Liver (tissue), 7 donors: ENCODE measurements at regions not wholly inside any gene's neighbourhood (a gene's known extent, or its start where the extent isn't known, plus 50 kb on each side); places are given as distances from the start of the nearest gene placed in this dataset.
"Not testable (repeated sequence)": the region's sequence is repeated elsewhere in the genome, so short reads cannot be mapped to it uniquely, and the experiment has no call there.

Experiments
- DNase-seq: peaks from one replicate; pipeline ENCODE4 v3.0.0-alpha.2; 2017; ENCODE audit warnings: low spot score
- H3K27ac ChIP-seq, 2 donors: one replicate each; pipeline ENCODE4 v1.7.0; 2013; ENCODE audit warnings: inconsistent platforms in 2 of 2, low read length in 2 of 2, control low read depth in 1 of 2, low read depth in 1 of 2, mild to moderate bottlenecking in 1 of 2
- H3K27me3 ChIP-seq, 4 donors: one replicate each; pipeline versions ENCODE4 v1.6.1 to v1.7.0; 2013; ENCODE audit warnings: low read length in 3 of 4, inconsistent platforms in 1 of 4, mild to moderate bottlenecking in 1 of 4, moderate library complexity in 1 of 4; ENCODE audit not compliant: control insufficient read depth in 4 of 4, insufficient read depth in 4 of 4
- H3K36me3 ChIP-seq, 4 donors: one replicate each; pipeline versions ENCODE4 v1.6.1 to v1.7.0; 2013; ENCODE audit warnings: low read length in 3 of 4, mild to moderate bottlenecking in 3 of 4, low read depth in 1 of 4, moderate library complexity in 1 of 4; ENCODE audit not compliant: control insufficient read depth in 4 of 4, insufficient read depth in 3 of 4
- H3K4me1 ChIP-seq, 4 donors: one replicate each; pipeline versions ENCODE4 v1.6.1 to v1.7.0; 2013; ENCODE audit warnings: low read length in 3 of 4, mild to moderate bottlenecking in 3 of 4, moderate library complexity in 1 of 4; ENCODE audit not compliant: control insufficient read depth in 4 of 4, insufficient read depth in 4 of 4
- H3K4me3 ChIP-seq, 3 donors: one replicate each; pipeline versions ENCODE4 v1.6.1 to v1.7.0; 2013; ENCODE audit warnings: low read length in 3 of 3, control low read depth in 1 of 3, low read depth in 1 of 3, mild to moderate bottlenecking in 1 of 3
- H3K9ac ChIP-seq, 2 donors: one replicate each; pipeline ENCODE4 v1.7.0; 2013; ENCODE audit warnings: low read length in 2 of 2, mild to moderate bottlenecking in 2 of 2, moderate library complexity in 2 of 2, control low read depth in 1 of 2, low read depth in 1 of 2
- H3K9me3 ChIP-seq, 4 donors: one replicate each; pipeline versions ENCODE4 v1.6.1 to v1.7.0; 2013; ENCODE audit warnings: low read length in 3 of 4; ENCODE audit not compliant: control insufficient read depth in 4 of 4
- ATF3 ChIP-seq: IDR thresholded peaks from 2 replicates; pipeline ENCODE4 v1.6.1; 2016; ENCODE audit warnings: antibody characterized with exemption
- EGR1 ChIP-seq, 2 donors: IDR thresholded peaks; 2 replicates each; pipeline ENCODE4 v1.6.1; 2016 to 2018; ENCODE audit warnings: antibody characterized with exemption in 2 of 2, low read depth in 2 of 2
- FOXA1 ChIP-seq: IDR thresholded peaks from 2 replicates; pipeline ENCODE4 v1.6.1; 2016; ENCODE audit warnings: antibody characterized with exemption
- FOXA2 ChIP-seq: IDR thresholded peaks from 2 replicates; pipeline ENCODE4 v1.6.1; 2016; ENCODE audit warnings: antibody characterized with exemption
- HNF4A ChIP-seq, 2 donors: conservative IDR thresholded peaks; 2 replicates each; pipeline ENCODE4 v1.6.1; 2016; ENCODE audit warnings: antibody characterized with exemption in 2 of 2, mild to moderate bottlenecking in 2 of 2
- JUND ChIP-seq, 2 donors: IDR thresholded peaks; 2 replicates each; pipeline ENCODE4 v1.6.1; 2016; ENCODE audit warnings: antibody characterized with exemption in 2 of 2
- MAX ChIP-seq: IDR thresholded peaks from 2 replicates; pipeline ENCODE4 v1.6.1; 2016; ENCODE audit warnings: antibody characterized with exemption
- RXRA ChIP-seq, 2 donors: IDR thresholded peaks; 2 replicates each; pipeline ENCODE4 v1.6.1; 2017 to 2018; ENCODE audit warnings: antibody characterized with exemption in 2 of 2, mild to moderate bottlenecking in 1 of 2
- YY1 ChIP-seq: IDR thresholded peaks from 2 replicates; pipeline ENCODE4 v1.6.1; 2016; ENCODE audit warnings: antibody characterized with exemption, mild to moderate bottlenecking
- ZBTB33 ChIP-seq: IDR thresholded peaks from 2 replicates; pipeline ENCODE4 v1.6.1; 2016; ENCODE audit warnings: antibody characterized with exemption
- WGBS: extraction: QIAGEN DNeasy Blood & Tissue Kit; methylation state at CpG from one replicate; pipeline ENCODE4 v1.1.7; 2013; 5-methylcytosine and 5-hydroxymethylcytosine counted together
- TF ChIP-seq, protein P1 (sequence below): IDR thresholded peaks from 2 replicates; pipeline ENCODE4 v1.6.1; 2016; ENCODE audit warnings: antibody characterized with exemption, mild to moderate bottlenecking
- donor health status: healthy.
- donor health status: healthy.
- donor health status: healthy.
- donor health status: healthy.

GRCh38 chr13:21287331-21287907 is 111.0 kb downstream of the MRPL57 start:
- Histone ChIP-seq H3K4me1 (no peaks in the 10 kb centered on the region), H3K36me3 (no peaks in the 10 kb centered on the region), H3K9ac (no peak overlapping the region), H3K27me3 (no peaks in the 10 kb centered on the region), H3K27ac (no peak overlapping the region), H3K4me3 (no peak overlapping the region), H3K9me3 (no peaks in the 10 kb centered on the region)
- WGBS = 93% methylated on average over 20 of the region's 20 CpGs
- DNase-seq = no peak
- TF ChIP-seq JUND (IDR thresholded peaks at IDR 0.05) = no peak
- TF ChIP-seq ZBTB33 = no peak
- no peak for TF ChIP-seq FOXA1
- no peak for TF ChIP-seq ATF3
- no peak for TF ChIP-seq HNF4A (conservative IDR thresholded peaks at IDR 0.05)
- TF ChIP-seq, protein P1, sequence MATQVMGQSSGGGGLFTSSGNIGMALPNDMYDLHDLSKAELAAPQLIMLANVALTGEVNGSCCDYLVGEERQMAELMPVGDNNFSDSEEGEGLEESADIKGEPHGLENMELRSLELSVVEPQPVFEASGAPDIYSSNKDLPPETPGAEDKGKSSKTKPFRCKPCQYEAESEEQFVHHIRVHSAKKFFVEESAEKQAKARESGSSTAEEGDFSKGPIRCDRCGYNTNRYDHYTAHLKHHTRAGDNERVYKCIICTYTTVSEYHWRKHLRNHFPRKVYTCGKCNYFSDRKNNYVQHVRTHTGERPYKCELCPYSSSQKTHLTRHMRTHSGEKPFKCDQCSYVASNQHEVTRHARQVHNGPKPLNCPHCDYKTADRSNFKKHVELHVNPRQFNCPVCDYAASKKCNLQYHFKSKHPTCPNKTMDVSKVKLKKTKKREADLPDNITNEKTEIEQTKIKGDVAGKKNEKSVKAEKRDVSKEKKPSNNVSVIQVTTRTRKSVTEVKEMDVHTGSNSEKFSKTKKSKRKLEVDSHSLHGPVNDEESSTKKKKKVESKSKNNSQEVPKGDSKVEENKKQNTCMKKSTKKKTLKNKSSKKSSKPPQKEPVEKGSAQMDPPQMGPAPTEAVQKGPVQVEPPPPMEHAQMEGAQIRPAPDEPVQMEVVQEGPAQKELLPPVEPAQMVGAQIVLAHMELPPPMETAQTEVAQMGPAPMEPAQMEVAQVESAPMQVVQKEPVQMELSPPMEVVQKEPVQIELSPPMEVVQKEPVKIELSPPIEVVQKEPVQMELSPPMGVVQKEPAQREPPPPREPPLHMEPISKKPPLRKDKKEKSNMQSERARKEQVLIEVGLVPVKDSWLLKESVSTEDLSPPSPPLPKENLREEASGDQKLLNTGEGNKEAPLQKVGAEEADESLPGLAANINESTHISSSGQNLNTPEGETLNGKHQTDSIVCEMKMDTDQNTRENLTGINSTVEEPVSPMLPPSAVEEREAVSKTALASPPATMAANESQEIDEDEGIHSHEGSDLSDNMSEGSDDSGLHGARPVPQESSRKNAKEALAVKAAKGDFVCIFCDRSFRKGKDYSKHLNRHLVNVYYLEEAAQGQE = no peak
- no peak for TF ChIP-seq FOXA2
- no peak for TF ChIP-seq MAX
- TF ChIP-seq YY1 = no peak
- no peak for TF ChIP-seq EGR1 (IDR thresholded peaks at IDR 0.05; ENCODE audit: low read depth in 2 of 2)

GRCh38 chr13:21289475-21289874 is 113.0 kb downstream of the MRPL57 start:
- H3K27ac ChIP-seq = no peak overlapping the region
- no peak for DNase-seq
- H3K36me3 ChIP-seq = no peaks in the 10 kb centered on the region
- no peak overlapping the region for H3K9ac ChIP-seq
- 94% methylated on average over 5 of the region's 5 CpGs for WGBS
- H3K9me3 ChIP-seq = no peaks in the 10 kb centered on the region
- TF ChIP-seq RXRA (IDR thresholded peaks at IDR 0.05) = no peak
- TF ChIP-seq YY1 = no peak
- no peak overlapping the region for H3K4me3 ChIP-seq
- no peaks in the 10 kb centered on the region for H3K27me3 ChIP-seq
- H3K4me1 ChIP-seq = no peaks in the 10 kb centered on the region

GRCh38 chr13:21290442-21291002 is 114.1 kb downstream of the MRPL57 start:
- H3K27ac ChIP-seq, H3K27me3 ChIP-seq, H3K9me3 ChIP-seq, H3K4me1 ChIP-seq, DNase-seq, H3K36me3 ChIP-seq, H3K4me3 ChIP-seq, H3K9ac ChIP-seq: not testable (repeated sequence)
- 92% methylated on average over 13 of the region's 13 CpGs for WGBS
